Spleen (tissue), 7 donors: ENCODE measurements at regions not wholly inside any gene's neighbourhood (a gene's known extent, or its start where the extent isn't known, plus 50 kb on each side); places are given as distances from the start of the nearest gene placed in this dataset.

Experiments used
- POLR2A ChIP-seq, 3 donors: fragments of 450-650 bp; IDR thresholded peaks; one replicate each; pipeline ENCODE4 v1.5.1; 2017; ENCODE audit warnings: antibody characterized with exemption in 3 of 3, mild to moderate bottlenecking in 1 of 3
- POLR2AphosphoS5 ChIP-seq, 3 donors: sonication (generic); formaldehyde crosslinking; IDR thresholded peaks; one replicate each; pipeline ENCODE4 v1.5.1; 2017; ENCODE audit warnings: antibody characterized with exemption in 3 of 3
- TF ChIP-seq, protein P1 (sequence below), 11 experiments: fragments of 200-600 bp in 7 of 11; fragments of 450-650 bp in 4 of 11; sonication (generic) in 4 of 11; IDR thresholded peaks in 8 of 11; conservative IDR thresholded peaks in 3 of 11; 1 replicate in 7 of 11; 2 replicates in 4 of 11; pipeline versions ENCODE4 v1.4.0 to v1.8.0; 2016 to 2021; ENCODE audit warnings: antibody characterized with exemption in 11 of 11, inconsistent platforms in 4 of 11, mild to moderate bottlenecking in 1 of 11
- donor health status: DM: no; HTN: no; CAD: no; lungs with moderate emphysema.
- donor health status: DM: no; HTN: no; CAD: no.
- donor health status: DM: no; HTN: no; CAD: no.

DNA sequence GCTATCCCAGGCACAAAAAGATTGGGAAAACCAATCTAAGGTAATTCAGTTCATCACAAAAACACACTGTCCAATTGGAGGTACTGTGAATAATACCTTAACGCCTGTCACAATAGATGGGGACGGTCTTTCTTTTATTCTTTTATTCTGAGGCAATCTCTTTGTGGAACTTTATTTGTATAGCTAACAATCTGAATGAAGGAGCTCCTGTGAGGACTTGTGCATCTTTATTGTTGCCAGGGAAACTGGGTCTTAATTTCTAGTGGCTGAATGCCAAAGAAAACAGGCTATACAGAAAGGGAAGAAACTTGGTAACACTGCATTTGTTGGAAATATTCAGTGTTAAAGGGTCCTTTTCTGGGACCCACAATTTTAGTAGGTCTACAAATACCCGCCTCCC, 546.9 kb upstream of the C9orf72 start:
- TF ChIP-seq POLR2A (IDR thresholded peaks at IDR 0.05) (no peak), POLR2AphosphoS5 (IDR thresholded peaks at IDR 0.05) (no peak)
- TF ChIP-seq, protein P1, sequence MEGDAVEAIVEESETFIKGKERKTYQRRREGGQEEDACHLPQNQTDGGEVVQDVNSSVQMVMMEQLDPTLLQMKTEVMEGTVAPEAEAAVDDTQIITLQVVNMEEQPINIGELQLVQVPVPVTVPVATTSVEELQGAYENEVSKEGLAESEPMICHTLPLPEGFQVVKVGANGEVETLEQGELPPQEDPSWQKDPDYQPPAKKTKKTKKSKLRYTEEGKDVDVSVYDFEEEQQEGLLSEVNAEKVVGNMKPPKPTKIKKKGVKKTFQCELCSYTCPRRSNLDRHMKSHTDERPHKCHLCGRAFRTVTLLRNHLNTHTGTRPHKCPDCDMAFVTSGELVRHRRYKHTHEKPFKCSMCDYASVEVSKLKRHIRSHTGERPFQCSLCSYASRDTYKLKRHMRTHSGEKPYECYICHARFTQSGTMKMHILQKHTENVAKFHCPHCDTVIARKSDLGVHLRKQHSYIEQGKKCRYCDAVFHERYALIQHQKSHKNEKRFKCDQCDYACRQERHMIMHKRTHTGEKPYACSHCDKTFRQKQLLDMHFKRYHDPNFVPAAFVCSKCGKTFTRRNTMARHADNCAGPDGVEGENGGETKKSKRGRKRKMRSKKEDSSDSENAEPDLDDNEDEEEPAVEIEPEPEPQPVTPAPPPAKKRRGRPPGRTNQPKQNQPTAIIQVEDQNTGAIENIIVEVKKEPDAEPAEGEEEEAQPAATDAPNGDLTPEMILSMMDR (IDR thresholded peaks at IDR 0.05 in 8 of 11, conservative IDR thresholded peaks at IDR 0.05 in 3 of 11): no peak
